HEK293 (cell line): ENCODE measurements at regions not wholly inside any gene's neighbourhood (a gene's known extent, or its start where the extent isn't known, plus 50 kb on each side); places are given as distances from the start of the nearest gene placed in this dataset.
"Not testable (repeated sequence)": the region's sequence is repeated elsewhere in the genome, so short reads cannot be mapped to it uniquely, and the experiment has no call there.

ENCODE experiments used
- CTCF ChIA-PET: fragments of 350-600 bp; formaldehyde crosslinking; extraction: SDS; loops from one replicate; lab custom pipeline; 2021; ENCODE audit warnings: antibody characterized with exemption; lab: Yijun Ruan, JAX
- POLR2A ChIA-PET: fragments of 300-600 bp; formaldehyde crosslinking; extraction: SDS; loops from one replicate; lab custom pipeline; 2020; ENCODE audit warnings: antibody characterized with exemption, inconsistent platforms; lab: Yijun Ruan, JAX
- H3K27ac ChIP-seq: fragments of 200-500 bp; sonication (Bioruptor generic); 2 replicates; pipeline ENCODE4 v1.5.1; 2014; ENCODE audit warnings: low read depth, low read length, control low read depth, inconsistent platforms; ENCODE audit errors: extremely low read depth
- H3K36me3 ChIP-seq, 2 experiments: fragments of 200-500 bp in 1 of 2; sonication (Bioruptor generic) in 1 of 2; 1 replicate in 1 of 2; 2 replicates in 1 of 2; pipeline ENCODE4 v1.5.1; 2014 to 2017; ENCODE audit warnings: inconsistent platforms in 2 of 2, low read length in 2 of 2; ENCODE audit not compliant: control insufficient read depth in 2 of 2, insufficient read depth in 1 of 2
- H3K4me1 ChIP-seq: fragments of 200-500 bp; sonication (Bioruptor generic); 2 replicates; pipeline ENCODE4 v1.5.1; 2014; ENCODE audit warnings: mild to moderate bottlenecking, low read length, inconsistent platforms; ENCODE audit not compliant: control insufficient read depth, insufficient read depth
- H3K4me3 ChIP-seq: 2 replicates; pipeline ENCODE4 v1.5.1; 2011; ENCODE audit warnings: low read depth, mild to moderate bottlenecking, control low read depth, low read length, moderate library complexity
- H3K9me3 ChIP-seq: fragments of 200-500 bp; sonication (Bioruptor generic); 2 replicates; pipeline ENCODE4 v1.5.1; 2014; ENCODE audit warnings: low read depth, low read length, inconsistent platforms; ENCODE audit not compliant: control insufficient read depth, insufficient read depth
- CTCF ChIP-seq: fragments of 450-650 bp; formaldehyde crosslinking; IDR thresholded peaks from 2 replicates; pipeline ENCODE4 v1.5.1; 2016; ENCODE audit warnings: missing biosample characterization, missing genetic modification characterization
- GFI1B ChIP-seq: fragments of 450-650 bp; formaldehyde crosslinking; IDR thresholded peaks from 2 replicates; pipeline ENCODE4 v1.5.1; 2016; ENCODE audit warnings: missing biosample characterization, missing genetic modification characterization
- PATZ1 ChIP-seq: fragments of 450-650 bp; formaldehyde crosslinking; IDR thresholded peaks from 2 replicates; pipeline ENCODE4 v1.5.1; 2016; ENCODE audit warnings: missing biosample characterization, missing genetic modification characterization
- PRDM1 ChIP-seq: fragments of 450-650 bp; formaldehyde crosslinking; IDR thresholded peaks from 2 replicates; pipeline ENCODE4; 2016; ENCODE audit warnings: missing biosample characterization, missing genetic modification characterization
- SP2 ChIP-seq: fragments of 450-650 bp; formaldehyde crosslinking; IDR thresholded peaks from 2 replicates; pipeline ENCODE4 v1.5.1; 2016; ENCODE audit warnings: missing biosample characterization, missing genetic modification characterization
- YY2 ChIP-seq: fragments of 450-650 bp; formaldehyde crosslinking; IDR thresholded peaks from 2 replicates; pipeline ENCODE4 v1.5.1; 2016; ENCODE audit warnings: missing biosample characterization, missing genetic modification characterization
- ZNF114 ChIP-seq: fragments of 450-650 bp; formaldehyde crosslinking; IDR thresholded peaks from 2 replicates; pipeline ENCODE4 v1.5.0; 2017; ENCODE audit warnings: missing biosample characterization, missing genetic modification characterization
- ZNF146 ChIP-seq: fragments of 450-650 bp; formaldehyde crosslinking; IDR thresholded peaks from 2 replicates; pipeline ENCODE4 v1.5.1; 2016; ENCODE audit warnings: missing biosample characterization, missing genetic modification characterization
- ZNF2 ChIP-seq: fragments of 450-650 bp; formaldehyde crosslinking; IDR thresholded peaks from 2 replicates; pipeline ENCODE4 v1.5.1; 2016; ENCODE audit warnings: missing biosample characterization, missing genetic modification characterization
- ZNF24 ChIP-seq: fragments of 450-650 bp; formaldehyde crosslinking; IDR thresholded peaks from 2 replicates; pipeline ENCODE4 v1.5.1; 2016; ENCODE audit warnings: missing biosample characterization, missing genetic modification characterization
- ZNF280D ChIP-seq: fragments of 450-650 bp; formaldehyde crosslinking; IDR thresholded peaks from 2 replicates; pipeline ENCODE4 v1.5.1; 2016; ENCODE audit warnings: missing biosample characterization, missing genetic modification characterization
- ZNF302 ChIP-seq: fragments of 450-650 bp; formaldehyde crosslinking; IDR thresholded peaks from 2 replicates; pipeline ENCODE4 v1.5.1; 2016; ENCODE audit warnings: missing biosample characterization, missing genetic modification characterization, low read depth
- ZNF473 ChIP-seq: fragments of 450-650 bp; formaldehyde crosslinking; IDR thresholded peaks from 2 replicates; pipeline ENCODE4 v1.5.1; 2017; ENCODE audit warnings: missing biosample characterization, missing genetic modification characterization
- ZNF624 ChIP-seq: fragments of 450-650 bp; formaldehyde crosslinking; IDR thresholded peaks from 2 replicates; pipeline ENCODE4 v1.5.1; 2017; ENCODE audit warnings: missing biosample characterization, missing genetic modification characterization
- ZNF707 ChIP-seq: fragments of 450-650 bp; formaldehyde crosslinking; IDR thresholded peaks from 2 replicates; pipeline ENCODE4 v1.5.1; 2016; ENCODE audit warnings: missing biosample characterization, missing genetic modification characterization
- ZNF785 ChIP-seq: fragments of 450-650 bp; formaldehyde crosslinking; IDR thresholded peaks from 2 replicates; pipeline ENCODE4 v1.5.1; 2016; ENCODE audit warnings: missing biosample characterization, missing genetic modification characterization

GRCh38 chr14:101257551-101257950, 303.7 kb upstream of the DIO3 start:
- CTCF ChIA-PET, result no interaction called here
- no peak for TF ChIP-seq CTCF (tag by site-specific recombination)
- TF ChIP-seq ZNF114 (tag by site-specific recombination), result no peak
- TF ChIP-seq ZNF624 (tag by site-specific recombination), result no peak
- TF ChIP-seq ZNF280D (tag by site-specific recombination), result no peak
- TF ChIP-seq GFI1B (tag by site-specific recombination), result no peak
- no peak for TF ChIP-seq ZNF707 (tag by site-specific recombination)
- TF ChIP-seq PATZ1, result no peak
- TF ChIP-seq, all 188 proteins: peak for 0
- no peaks in the 10 kb centered on the region for H3K36me3 ChIP-seq
- no peak overlapping the region for H3K4me3 ChIP-seq
- H3K9me3 ChIP-seq, result no peaks in the 10 kb centered on the region
- no peak overlapping the region for H3K27ac ChIP-seq
- POLR2A ChIA-PET, result no interaction called here
- no peaks in the 10 kb centered on the region for H3K4me1 ChIP-seq

- no peak for TF ChIP-seq PRDM1 (tag by site-specific recombination)
- ChIA-PET CTCF (no interaction called here), POLR2A (no interaction called here)
- Histone ChIP-seq H3K4me3 (no peak overlapping the region), H3K4me1 (no peaks in the 10 kb centered on the region), H3K27ac (no peak overlapping the region), H3K9me3 (no peaks in the 10 kb centered on the region), H3K36me3 (no peaks in the 10 kb centered on the region)
Observed at GRCh38 chr14:101259748-101260147, 301.5 kb upstream of the DIO3 start.

- POLR2A ChIA-PET, H3K9me3 ChIP-seq, CTCF ChIA-PET, H3K4me1 ChIP-seq, H3K4me3 ChIP-seq, H3K27ac ChIP-seq, H3K36me3 ChIP-seq: not testable (repeated sequence)
Observed at GRCh38 chr14:101266441-101266840, 294.9 kb upstream of the DIO3 start.

- Histone ChIP-seq H3K4me1 (no peaks in the 10 kb centered on the region), H3K27ac (no peak overlapping the region), H3K36me3 (no peaks in the 10 kb centered on the region), H3K9me3 (no peaks in the 10 kb centered on the region), H3K4me3 (no peak overlapping the region)
- TF ChIP-seq ZNF624 (tag by site-specific recombination) (no peak), YY2 (tag by site-specific recombination) (no peak), ZNF473 (tag by site-specific recombination) (no peak), ZNF146 (tag by site-specific recombination) (no peak), ZNF2 (tag by site-specific recombination) (no peak), ZNF302 (tag by site-specific recombination) (no peak), ZNF785 (tag by site-specific recombination) (no peak), ZNF24 (tag by site-specific recombination) (no peak), SP2 (no peak)
- CTCF ChIA-PET, result no interaction called here
- POLR2A ChIA-PET, result no interaction called here
Observed at GRCh38 chr14:101273091-101273490, 288.2 kb upstream of the DIO3 start.
